GM13976 (cell line): ENCODE measurements at regions not wholly inside any gene's neighbourhood (a gene's known extent, or its start where the extent isn't known, plus 50 kb on each side); places are given as distances from the start of the nearest gene placed in this dataset.
"Not testable (repeated sequence)": the region's sequence is repeated elsewhere in the genome, so short reads cannot be mapped to it uniquely, and the experiment has no call there.

ENCODE experiments used
- DNase-seq: peaks from one replicate; pipeline ENCODE4 v3.0.0; 2012; ENCODE audit warnings: low spot score
- in situ Hi-C: fragments of 300-500 bp; cut with MboI; formaldehyde crosslinking; loops from one replicate; pipeline ENCODE4 v1.12.0; 2022; ENCODE audit warnings: low sequenced_read_pairs, mixed read lengths, inconsistent platforms; ENCODE audit not compliant: unreplicated experiment
- TF ChIP-seq, protein P1 (sequence below): IDR thresholded peaks from 2 replicates; pipeline ENCODE4 v1.5.1; 2012; ENCODE audit warnings: borderline replicate concordance, mild to moderate bottlenecking; ENCODE audit not compliant: insufficient read depth; ENCODE audit errors: extremely low read depth, missing control alignments, control extremely low read depth

DNA sequence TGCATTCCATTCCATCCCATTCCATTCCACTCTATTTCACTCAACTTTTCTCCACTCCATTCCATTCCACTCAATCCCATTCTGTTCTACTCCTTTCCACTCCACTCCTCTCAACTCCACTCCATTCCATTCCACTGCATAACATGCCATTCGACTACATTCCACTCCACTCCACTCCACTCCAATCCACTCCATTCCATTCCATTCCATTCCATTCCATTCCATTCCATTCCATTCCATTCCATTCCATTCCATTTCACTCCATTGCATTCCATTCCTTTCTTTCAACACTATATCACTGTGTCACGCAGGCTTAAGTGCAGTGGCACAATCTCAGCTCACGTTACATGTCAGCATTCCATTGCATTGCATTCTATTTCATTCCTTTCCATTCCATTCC lies 1430.4 kb downstream of the TSPY10 start:
- in situ Hi-C loops, DNase-seq: not testable (repeated sequence)

DNA sequence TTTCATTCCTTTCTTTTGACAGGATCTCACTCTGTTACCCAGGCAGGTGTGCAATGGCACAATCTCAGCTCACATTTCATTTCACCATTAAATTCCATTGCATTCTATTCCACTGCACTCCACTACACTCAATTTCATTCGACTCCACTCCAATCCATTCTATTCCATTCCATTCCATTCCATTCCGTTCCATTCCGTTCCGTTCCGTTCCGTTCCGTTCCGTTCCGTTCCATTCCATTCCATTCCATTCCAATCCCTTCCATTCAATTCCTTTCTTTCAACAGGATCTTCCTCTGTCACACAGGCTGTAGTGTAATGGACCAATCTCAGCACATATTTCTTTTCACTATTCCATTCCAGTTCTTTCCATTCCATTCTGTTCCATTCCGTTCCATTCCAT lies 1445.7 kb downstream of the TSPY10 start:
- TF ChIP-seq, protein P1, sequence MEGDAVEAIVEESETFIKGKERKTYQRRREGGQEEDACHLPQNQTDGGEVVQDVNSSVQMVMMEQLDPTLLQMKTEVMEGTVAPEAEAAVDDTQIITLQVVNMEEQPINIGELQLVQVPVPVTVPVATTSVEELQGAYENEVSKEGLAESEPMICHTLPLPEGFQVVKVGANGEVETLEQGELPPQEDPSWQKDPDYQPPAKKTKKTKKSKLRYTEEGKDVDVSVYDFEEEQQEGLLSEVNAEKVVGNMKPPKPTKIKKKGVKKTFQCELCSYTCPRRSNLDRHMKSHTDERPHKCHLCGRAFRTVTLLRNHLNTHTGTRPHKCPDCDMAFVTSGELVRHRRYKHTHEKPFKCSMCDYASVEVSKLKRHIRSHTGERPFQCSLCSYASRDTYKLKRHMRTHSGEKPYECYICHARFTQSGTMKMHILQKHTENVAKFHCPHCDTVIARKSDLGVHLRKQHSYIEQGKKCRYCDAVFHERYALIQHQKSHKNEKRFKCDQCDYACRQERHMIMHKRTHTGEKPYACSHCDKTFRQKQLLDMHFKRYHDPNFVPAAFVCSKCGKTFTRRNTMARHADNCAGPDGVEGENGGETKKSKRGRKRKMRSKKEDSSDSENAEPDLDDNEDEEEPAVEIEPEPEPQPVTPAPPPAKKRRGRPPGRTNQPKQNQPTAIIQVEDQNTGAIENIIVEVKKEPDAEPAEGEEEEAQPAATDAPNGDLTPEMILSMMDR: no peak
- in situ Hi-C loops: no loop called here
- no peak for DNase-seq

GRCh38 chrY:10986655-10987054 lies 1459.0 kb downstream of the TSPY10 start:
- TF ChIP-seq, protein P1: no peak
- in situ Hi-C loops: no loop called here
- DNase-seq: no peak

GRCh38 chrY:10987626-10988025 lies 1459.9 kb downstream of the TSPY10 start:
- TF ChIP-seq, protein P1: no peak
- in situ Hi-C loops: no loop called here
- DNase-seq: no peak

- no peak for DNase-seq
- in situ Hi-C loops: no loop called here
- TF ChIP-seq, protein P1: no peak
Observed at GRCh38 chrY:10993955-10994354, 1466.3 kb downstream of the TSPY10 start.

GRCh38 chrY:10999715-11000114 lies 1472.0 kb downstream of the TSPY10 start:
- DNase-seq, in situ Hi-C loops: not testable (repeated sequence)

GRCh38 chrY:11014229-11014628 lies 1486.5 kb downstream of the TSPY10 start:
- in situ Hi-C loops, DNase-seq: not testable (repeated sequence)

GRCh38 chrY:11022734-11023133 lies 1495.1 kb downstream of the TSPY10 start:
- in situ Hi-C loops: no loop called here
- TF ChIP-seq, protein P1: no peak
- no peak for DNase-seq
